Keratinocyte (primary cell): ENCODE measurements at regions not wholly inside any gene's neighbourhood (a gene's known extent, or its start where the extent isn't known, plus 50 kb on each side); places are given as distances from the start of the nearest gene placed in this dataset.

Source experiments
- CTCF ChIP-seq, 3 experiments: IDR thresholded peaks in 1 of 3; conservative IDR thresholded peaks in 1 of 3; optimal IDR thresholded peaks in 1 of 3; 2 replicates in 2 of 3; 3 replicates in 1 of 3; pipeline versions ENCODE3 to v1.5.1; 2011; ENCODE audit warnings: low read length in 3 of 3, mild to moderate bottlenecking in 3 of 3, moderate library complexity in 2 of 3, control low read depth in 1 of 3, inconsistent platforms in 1 of 3; ENCODE audit not compliant: insufficient read depth in 2 of 3; ENCODE audit errors: extremely low read depth in 1 of 3
- EZH2 ChIP-seq: IDR thresholded peaks from one replicate; pipeline ENCODE4 v1.6.1; 2012; ENCODE audit warnings: inconsistent platforms, mild to moderate bottlenecking, low read length, moderate library complexity

- TF ChIP-seq CTCF (optimal IDR thresholded peaks at IDR 0.05 in 1 of 3, IDR thresholded peaks at IDR 0.05 in 1 of 3, conservative IDR thresholded peaks at IDR 0.05 in 1 of 3; ENCODE audit: extremely low read depth in 1 of 3, insufficient read depth in 2 of 3, low read length in 3 of 3) (no peak), EZH2 (no peak)
These were observed 54.9 kb upstream of the RFC3 start for GRCh38 chr13:33763021-33763420.
